ENCODE measurements at regions not wholly inside any gene's neighbourhood (a gene's known extent, or its start where the extent isn't known, plus 50 kb on each side); places are given as distances from the start of the nearest gene placed in this dataset.

- TF ChIP-seq GABPA (IDR thresholded peaks at IDR 0.05; ENCODE audit: low read depth) (no peak), RFX5 (IDR thresholded peaks at IDR 0.05; ENCODE audit: low read length) (no peak), NFIC (IDR thresholded peaks at IDR 0.05; ENCODE audit: borderline replicate concordance) (no peak)
These were observed 480.0 kb upstream of the CADM1 start (continued) for GRCh38 chr11:115984228-115984627.

- no peaks in the 10 kb centered on the region for H4K20me1 ChIP-seq (ENCODE audit: insufficient read depth)
- no peaks in the 10 kb centered on the region for H3K79me2 ChIP-seq (ENCODE audit: insufficient read depth)
- H3K9ac ChIP-seq = no peak overlapping the region
- H3K9me3 ChIP-seq = no peaks in the 10 kb centered on the region
- H2AFZ ChIP-seq (ENCODE audit: low read depth) = no peak overlapping the region
- no peaks in the 10 kb centered on the region for H3F3A ChIP-seq (replicated peaks; ENCODE audit: insufficient read depth)
- peaks cover 0 to 6% of the 10 kb centered on the region in 2 experiments; a peak in 1 of 4 replicates for H3K4me1 ChIP-seq (ENCODE audit: control insufficient read depth in 1 of 2, insufficient read depth in 2 of 2, low read depth in 1 of 2, low read length in 1 of 2)
- no peak overlapping the region for H3K4me3 ChIP-seq (ENCODE audit: low read depth in 2 of 2, low read length in 1 of 2)
- ChIA-PET POLR2A (no interaction called here), CTCF (no interaction called here)
- WGBS (ENCODE audit: low lambda C conversion rate) = 32% methylated on average over 3 of the region's 4 CpGs
- H3K4me2 ChIP-seq = no peak overlapping the region
- H3K27ac ChIP-seq (ENCODE audit: low read depth in 2 of 2, low read length in 1 of 2) = no peak overlapping the region
- no peaks in the 10 kb centered on the region for H3K27me3 ChIP-seq (ENCODE audit: insufficient read depth)
- H3K9me2 ChIP-seq = no peaks in the 10 kb centered on the region
- no peak for DNase-seq
- no peaks in the 10 kb centered on the region for H3K36me3 ChIP-seq (replicated peaks in 1 of 2; ENCODE audit: control insufficient read depth in 1 of 2, insufficient read depth in 2 of 2, low read length in 1 of 2)
- no peak for TF ChIP-seq USF1 (IDR thresholded peaks at IDR 0.05; ENCODE audit: borderline replicate concordance, low read depth)
- no peak for TF ChIP-seq NRF1 (IDR thresholded peaks at IDR 0.05; ENCODE audit: low read depth, low read length)
- TF ChIP-seq YY1 (IDR thresholded peaks at IDR 0.05; ENCODE audit: low read depth) = no peak
- no peak for TF ChIP-seq TCF12 (IDR thresholded peaks at IDR 0.05)
- TF ChIP-seq TAF1 (IDR thresholded peaks at IDR 0.05; ENCODE audit: borderline replicate concordance, low read depth, low read length) = no peak
- TF ChIP-seq JUND (IDR thresholded peaks at IDR 0.05) = no peak
- TF ChIP-seq RAD21 (IDR thresholded peaks at IDR 0.05; ENCODE audit: low read length) = no peak
- no peak for TF ChIP-seq MEF2A (IDR thresholded peaks at IDR 0.05; ENCODE audit: borderline replicate concordance, low read depth)
- TF ChIP-seq GABPA (IDR thresholded peaks at IDR 0.05; ENCODE audit: low read depth) = no peak
- no peak for TF ChIP-seq CHD2 (IDR thresholded peaks at IDR 0.05; ENCODE audit: low read length, partially characterized antibody)
- TF ChIP-seq, protein P1, sequence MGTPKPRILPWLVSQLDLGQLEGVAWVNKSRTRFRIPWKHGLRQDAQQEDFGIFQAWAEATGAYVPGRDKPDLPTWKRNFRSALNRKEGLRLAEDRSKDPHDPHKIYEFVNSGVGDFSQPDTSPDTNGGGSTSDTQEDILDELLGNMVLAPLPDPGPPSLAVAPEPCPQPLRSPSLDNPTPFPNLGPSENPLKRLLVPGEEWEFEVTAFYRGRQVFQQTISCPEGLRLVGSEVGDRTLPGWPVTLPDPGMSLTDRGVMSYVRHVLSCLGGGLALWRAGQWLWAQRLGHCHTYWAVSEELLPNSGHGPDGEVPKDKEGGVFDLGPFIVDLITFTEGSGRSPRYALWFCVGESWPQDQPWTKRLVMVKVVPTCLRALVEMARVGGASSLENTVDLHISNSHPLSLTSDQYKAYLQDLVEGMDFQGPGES (IDR thresholded peaks at IDR 0.05; ENCODE audit: low read depth, low read length) = no peak
- TF ChIP-seq FOSL2 (IDR thresholded peaks at IDR 0.05; ENCODE audit: borderline replicate concordance, low read depth) = no peak
- TF ChIP-seq, protein P2, sequence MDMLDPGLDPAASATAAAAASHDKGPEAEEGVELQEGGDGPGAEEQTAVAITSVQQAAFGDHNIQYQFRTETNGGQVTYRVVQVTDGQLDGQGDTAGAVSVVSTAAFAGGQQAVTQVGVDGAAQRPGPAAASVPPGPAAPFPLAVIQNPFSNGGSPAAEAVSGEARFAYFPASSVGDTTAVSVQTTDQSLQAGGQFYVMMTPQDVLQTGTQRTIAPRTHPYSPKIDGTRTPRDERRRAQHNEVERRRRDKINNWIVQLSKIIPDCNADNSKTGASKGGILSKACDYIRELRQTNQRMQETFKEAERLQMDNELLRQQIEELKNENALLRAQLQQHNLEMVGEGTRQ (IDR thresholded peaks at IDR 0.05; ENCODE audit: borderline replicate concordance, low read depth, low read length) = no peak
- TF ChIP-seq RXRA (IDR thresholded peaks at IDR 0.05; ENCODE audit: borderline replicate concordance, low read depth) = no peak
- no peak for TF ChIP-seq GATA2 (CRISPR knock-in tag; IDR thresholded peaks at IDR 0.05)
- no peak for TF ChIP-seq EP300 (IDR thresholded peaks at IDR 0.05; ENCODE audit: borderline replicate concordance in 1 of 2, low read depth in 1 of 2, low read length in 1 of 2)
- TF ChIP-seq, protein P3, sequence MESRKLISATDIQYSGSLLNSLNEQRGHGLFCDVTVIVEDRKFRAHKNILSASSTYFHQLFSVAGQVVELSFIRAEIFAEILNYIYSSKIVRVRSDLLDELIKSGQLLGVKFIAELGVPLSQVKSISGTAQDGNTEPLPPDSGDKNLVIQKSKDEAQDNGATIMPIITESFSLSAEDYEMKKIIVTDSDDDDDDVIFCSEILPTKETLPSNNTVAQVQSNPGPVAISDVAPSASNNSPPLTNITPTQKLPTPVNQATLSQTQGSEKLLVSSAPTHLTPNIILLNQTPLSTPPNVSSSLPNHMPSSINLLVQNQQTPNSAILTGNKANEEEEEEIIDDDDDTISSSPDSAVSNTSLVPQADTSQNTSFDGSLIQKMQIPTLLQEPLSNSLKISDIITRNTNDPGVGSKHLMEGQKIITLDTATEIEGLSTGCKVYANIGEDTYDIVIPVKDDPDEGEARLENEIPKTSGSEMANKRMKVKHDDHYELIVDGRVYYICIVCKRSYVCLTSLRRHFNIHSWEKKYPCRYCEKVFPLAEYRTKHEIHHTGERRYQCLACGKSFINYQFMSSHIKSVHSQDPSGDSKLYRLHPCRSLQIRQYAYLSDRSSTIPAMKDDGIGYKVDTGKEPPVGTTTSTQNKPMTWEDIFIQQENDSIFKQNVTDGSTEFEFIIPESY (IDR thresholded peaks at IDR 0.05; ENCODE audit: borderline replicate concordance, low read depth) = no peak
- no peak for TF ChIP-seq TEAD4 (IDR thresholded peaks at IDR 0.05; ENCODE audit: borderline replicate concordance, insufficient read depth)
- no peak for TF ChIP-seq NFIC (IDR thresholded peaks at IDR 0.05; ENCODE audit: borderline replicate concordance)
These were observed 478.5 kb upstream of the CADM1 start for GRCh38 chr11:115982666-115983065.

All from SK-N-SH (cell line).